GM19239 (cell line): ENCODE measurements at regions not wholly inside any gene's neighbourhood (a gene's known extent, or its start where the extent isn't known, plus 50 kb on each side); places are given as distances from the start of the nearest gene placed in this dataset.

Source experiments
- DNase-seq: peaks from one replicate; pipeline ENCODE4 v3.0.0; 2011; ENCODE audit warnings: low spot score; ENCODE audit not compliant: insufficient read length
- FAIRE-seq: peaks from 2 replicates; lab custom pipeline; 2011; peaks lifted over from hg19 to GRCh38; lab: Jason Lieb, UNC

GRCh38 chr21:16378525-16378924 lies 648.7 kb downstream of the USP25 start:
- DNase-seq (no peak), FAIRE-seq (no peak)

GRCh38 chr21:16388291-16388690 lies 658.5 kb downstream of the USP25 start:
- DNase-seq = no peak
- FAIRE-seq = no peak

- DNase-seq (no peak), FAIRE-seq (no peak)
These were observed 659.3 kb downstream of the USP25 start for GRCh38 chr21:16388911-16389560.

GRCh38 chr21:16389643-16390042 lies 659.9 kb downstream of the USP25 start:
- no peak for FAIRE-seq

GRCh38 chr21:16395285-16395684 lies 665.5 kb downstream of the USP25 start:
- DNase-seq = no peak
- no peak for FAIRE-seq

More at GRCh38 chr21:16389643-16390042, 659.9 kb downstream of the USP25 start:
- DNase-seq = no peak

- DNase-seq (no peak), FAIRE-seq (no peak)
These were observed 673.0 kb downstream of the USP25 start for GRCh38 chr21:16402752-16403151.

GRCh38 chr21:16404776-16405175 lies 675.0 kb downstream of the USP25 start:
- no peak for FAIRE-seq
- no peak for DNase-seq

GRCh38 chr21:16406355-16406754 lies 676.6 kb downstream of the USP25 start:
- no peak for DNase-seq
- no peak for FAIRE-seq

- DNase-seq (no peak), FAIRE-seq (no peak)
These were observed 677.8 kb downstream of the USP25 start for GRCh38 chr21:16407403-16408240.

GRCh38 chr21:16408280-16408679 lies 678.5 kb downstream of the USP25 start:
- DNase-seq (no peak), FAIRE-seq (no peak)

- FAIRE-seq (no peak), DNase-seq (no peak)
These were observed 679.6 kb downstream of the USP25 start for GRCh38 chr21:16409352-16409751.

GRCh38 chr21:16418226-16418625 lies 688.4 kb downstream of the USP25 start:
- FAIRE-seq (no peak), DNase-seq (no peak)

GRCh38 chr21:16418642-16419041 lies 688.9 kb downstream of the USP25 start:
- FAIRE-seq (no peak), DNase-seq (no peak)

GRCh38 chr21:16419188-16419921 lies 689.6 kb downstream of the USP25 start:
- no peak for FAIRE-seq
- no peak for DNase-seq

GRCh38 chr21:16420031-16420724 lies 690.4 kb downstream of the USP25 start:
- FAIRE-seq = no peak
- DNase-seq = no peak

GRCh38 chr21:16421007-16421406 lies 691.2 kb downstream of the USP25 start:
- no peak for FAIRE-seq
- DNase-seq = no peak

GRCh38 chr21:16421965-16422364 lies 692.2 kb downstream of the USP25 start:
- FAIRE-seq (no peak), DNase-seq (no peak)

GRCh38 chr21:16422702-16423101 lies 692.9 kb downstream of the USP25 start:
- FAIRE-seq = no peak
- DNase-seq = no peak

- no peak for FAIRE-seq
- no peak for DNase-seq
These were observed 694.1 kb downstream of the USP25 start for GRCh38 chr21:16423921-16424320.

GRCh38 chr21:16424331-16424751 lies 694.6 kb downstream of the USP25 start:
- no peak for FAIRE-seq
- DNase-seq = no peak
